ENCODE measurements at regions not wholly inside any gene's neighbourhood (a gene's known extent, or its start where the extent isn't known, plus 50 kb on each side); places are given as distances from the start of the nearest gene placed in this dataset.
"Not testable (repeated sequence)": the region's sequence is repeated elsewhere in the genome, so short reads cannot be mapped to it uniquely, and the experiment has no call there.

DNA sequence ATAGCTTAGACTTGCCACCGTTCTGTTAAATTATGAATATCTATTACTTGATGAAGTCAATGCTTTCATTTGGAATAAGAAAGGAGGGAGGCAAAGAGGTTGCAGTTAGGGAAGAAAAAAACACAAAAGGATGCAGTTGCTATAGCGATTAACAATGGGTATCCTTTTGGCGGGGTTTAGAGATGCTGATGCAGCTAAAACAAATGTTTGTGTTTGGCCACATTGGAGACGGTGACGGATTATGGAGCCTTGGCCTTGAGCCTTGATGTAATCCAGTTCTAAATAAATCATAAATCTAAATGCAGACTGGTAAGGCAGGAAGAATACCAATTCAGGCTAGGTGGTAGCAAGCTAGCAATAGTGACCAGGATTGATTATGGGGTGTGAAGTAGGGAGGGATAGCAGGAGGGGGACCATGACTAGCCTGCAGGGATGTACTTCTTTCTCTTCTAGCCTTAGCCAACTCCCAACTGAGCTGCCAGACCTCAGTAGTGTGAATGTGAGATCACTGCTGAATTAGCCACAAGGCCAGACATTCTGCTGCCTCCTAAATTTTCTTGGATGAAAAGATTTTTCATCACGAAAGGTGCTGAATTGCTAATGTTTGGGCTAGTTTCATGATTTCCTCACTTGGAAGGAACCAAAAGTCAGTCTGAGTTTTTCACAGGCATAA is 160.3 kb downstream of the TLR4 start:
- no peak for DNase-seq

DNA sequence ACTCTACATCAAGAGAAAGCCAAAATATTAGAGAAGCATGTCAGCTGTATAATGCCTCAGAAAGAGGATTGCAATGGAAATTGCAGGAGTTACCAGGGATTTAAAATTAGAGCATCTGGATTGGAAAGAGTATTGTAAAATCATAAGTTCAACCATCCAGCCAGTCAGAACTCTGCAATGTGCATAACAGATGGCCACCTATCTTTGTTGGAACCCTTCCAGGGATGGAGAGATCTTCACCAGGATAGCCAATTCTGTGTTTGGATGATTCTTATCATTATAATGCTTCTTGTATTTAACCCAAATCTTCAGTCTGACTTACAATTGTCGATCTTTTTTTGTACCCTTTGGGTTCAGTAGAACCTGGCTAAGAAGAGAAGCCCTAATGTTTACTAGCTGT is 164.4 kb downstream of the TLR4 start:
- DNase-seq: peak; percentile 59

DNA sequence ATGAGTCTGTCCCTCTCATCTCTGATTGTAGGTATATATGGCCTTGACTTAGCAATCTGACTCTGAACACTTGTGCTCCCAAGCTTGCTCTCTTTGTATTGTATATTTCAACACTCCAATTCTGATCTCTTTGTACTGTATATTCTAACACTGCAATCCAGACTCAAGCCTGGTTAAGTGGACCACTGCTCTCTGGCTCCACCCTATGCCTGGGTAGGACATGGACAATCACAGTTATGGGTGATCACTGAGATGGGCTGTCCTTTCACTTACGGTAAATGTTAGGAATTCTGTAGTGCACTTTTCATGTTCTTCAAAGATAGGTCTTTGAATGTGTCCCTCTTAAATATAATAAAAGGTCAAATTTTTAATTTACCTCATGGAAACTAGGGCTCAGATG is 165.1 kb downstream of the TLR4 start:
- DNase-seq: peak; percentile 36

DNA sequence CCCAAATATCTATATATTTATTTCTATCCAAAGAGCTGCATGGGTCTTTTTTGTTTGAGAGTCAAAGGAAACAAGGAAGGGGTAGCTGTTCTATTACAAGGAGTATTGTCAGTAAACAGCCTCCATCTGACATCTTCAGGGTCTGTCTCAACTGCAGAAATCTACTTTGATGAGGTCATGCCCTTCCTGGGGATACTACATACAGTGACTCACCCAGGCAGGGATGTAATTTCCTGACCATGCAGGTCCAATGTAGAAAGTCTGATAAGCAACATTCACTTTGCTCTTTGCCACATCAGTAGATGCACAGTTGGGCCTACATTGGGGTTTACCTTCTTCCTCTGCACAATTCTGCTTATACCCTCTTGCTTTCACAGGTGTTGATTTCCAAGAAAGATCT is 165.5 kb downstream of the TLR4 start:
- no peak for DNase-seq

DNA sequence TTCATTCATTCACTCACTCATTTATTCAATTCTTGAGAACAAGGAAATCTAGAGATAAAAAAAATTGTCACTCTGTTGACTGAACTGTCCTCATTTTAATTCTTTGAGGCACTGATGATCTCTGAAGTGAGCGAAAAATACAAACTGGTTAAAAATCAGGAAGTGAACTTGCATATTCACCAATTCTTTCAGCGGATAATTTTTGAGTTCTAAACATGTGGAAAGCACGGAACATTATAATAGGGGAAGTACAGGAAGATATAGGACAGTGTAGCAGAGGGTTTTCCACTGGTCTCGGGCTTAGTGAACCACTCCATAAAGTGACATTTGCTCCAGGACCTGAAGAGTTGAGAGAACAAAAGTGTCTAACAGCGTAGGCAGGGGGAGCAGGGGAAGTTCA is 169.5 kb downstream of the TLR4 start:
- DNase-seq: no peak

DNA sequence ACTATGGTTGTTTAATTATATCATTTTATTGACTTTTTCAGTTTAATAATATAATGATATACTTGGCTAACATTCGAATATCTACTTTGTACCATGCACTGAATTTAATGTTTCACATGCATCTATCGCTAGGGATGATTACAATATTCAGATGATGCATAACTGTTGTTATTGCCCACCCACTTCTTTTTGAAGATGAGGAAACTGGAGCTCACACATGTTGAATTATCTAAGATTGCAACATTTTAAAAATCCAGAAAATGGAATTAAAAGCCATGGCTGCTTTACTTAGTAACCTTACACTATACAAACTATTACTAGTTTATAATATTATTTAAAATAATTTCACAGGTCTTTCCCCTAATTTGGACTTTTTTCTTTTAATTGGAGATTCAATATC is 171.7 kb downstream of the TLR4 start:
- no peak for DNase-seq

DNA sequence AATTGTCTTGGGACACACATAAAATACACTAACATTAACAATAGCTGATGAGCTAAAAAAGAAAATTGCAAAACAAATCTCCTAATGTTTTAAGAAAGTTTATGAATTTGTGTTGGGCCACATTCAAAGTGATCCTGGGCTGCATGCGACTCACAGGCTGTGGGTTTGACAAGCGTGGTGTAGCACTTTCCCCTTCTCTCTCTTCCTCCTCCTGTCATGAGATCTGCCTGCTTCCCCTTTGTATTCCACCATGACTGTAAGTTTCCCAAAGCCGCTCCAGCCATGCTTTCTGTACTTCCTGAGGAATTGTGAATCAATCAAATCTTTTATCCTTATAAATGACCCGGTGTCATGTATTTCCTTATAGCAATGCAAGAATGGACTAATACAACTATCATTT is 178.0 kb downstream of the TLR4 start:
- no peak for DNase-seq

DNA sequence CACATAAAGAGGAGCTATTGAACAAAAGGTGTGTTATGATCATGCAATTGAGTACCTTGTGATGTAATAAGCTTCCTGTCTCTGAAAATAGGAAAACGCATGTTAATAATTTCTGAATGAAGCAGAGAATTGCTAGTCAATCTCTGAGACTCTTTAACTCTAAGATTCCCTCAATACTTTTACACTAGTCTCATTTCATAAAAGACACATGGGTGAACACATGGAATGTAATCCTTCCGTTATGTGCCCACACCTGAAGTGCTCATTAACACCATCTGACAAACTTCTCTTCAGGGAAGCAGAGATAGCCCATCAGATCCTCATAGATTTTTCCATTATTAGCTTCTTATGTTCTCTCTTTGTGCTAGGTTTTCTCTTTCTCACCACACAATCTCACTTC is 182.4 kb downstream of the TLR4 start:
- DNase-seq: no peak

DNA sequence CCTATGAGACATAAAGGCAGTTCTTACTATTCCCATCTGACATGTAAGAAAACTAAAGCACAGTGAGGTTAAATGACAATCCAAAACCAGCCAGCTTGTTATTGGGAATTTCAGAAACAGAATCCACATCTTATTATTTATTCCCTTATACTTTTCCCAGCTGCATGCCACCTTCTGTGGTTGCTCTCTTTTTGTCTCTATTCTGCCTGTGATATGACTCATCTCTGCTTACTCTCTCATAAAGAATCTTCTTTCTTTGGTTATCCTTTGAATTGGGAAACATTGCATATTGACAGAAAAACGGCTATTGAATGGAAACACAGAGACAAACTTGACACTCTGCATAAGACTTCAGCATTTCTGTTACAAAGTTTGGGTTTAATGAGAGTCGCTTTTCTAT is 183.2 kb downstream of the TLR4 start:
- DNase-seq: no peak

DNA sequence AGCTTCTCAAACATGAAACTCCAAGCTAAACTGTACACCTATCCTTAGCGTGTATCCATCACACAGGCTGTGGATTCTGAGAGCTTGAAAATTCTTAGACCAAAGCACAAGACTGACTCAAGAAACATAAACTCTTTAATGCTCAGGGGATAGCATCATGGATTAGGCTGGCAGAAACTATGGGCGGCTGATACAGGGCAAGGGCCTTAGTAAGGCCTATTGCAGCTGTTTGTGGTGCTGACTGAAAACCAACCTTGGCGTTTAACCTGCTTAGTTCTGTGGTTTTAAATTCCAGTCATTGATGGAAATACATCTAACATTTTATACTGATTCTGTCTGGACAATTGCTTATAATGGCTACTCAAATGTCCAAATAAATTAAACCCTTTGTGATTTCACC is 183.7 kb downstream of the TLR4 start:
- DNase-seq: no peak

DNA sequence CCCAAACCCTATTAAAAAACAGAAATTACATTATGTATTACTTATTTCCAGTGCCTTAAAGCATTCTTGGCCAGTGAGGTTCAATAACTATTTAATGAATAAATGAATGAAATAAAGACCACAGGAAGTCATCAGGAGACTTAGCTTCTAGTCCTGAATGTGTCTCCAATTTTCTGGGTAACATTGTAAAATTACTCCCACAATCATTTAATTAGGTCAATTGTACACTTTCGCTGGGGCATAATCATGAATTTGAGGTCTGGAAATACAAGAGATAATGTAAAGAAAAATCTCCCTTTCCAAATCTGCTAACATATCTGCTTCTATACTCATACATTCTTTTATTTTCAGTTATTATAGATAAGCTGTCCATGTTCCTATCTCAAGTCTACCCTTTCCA is 199.2 kb downstream of the TLR4 start:
- DNase-seq: no peak

DNA sequence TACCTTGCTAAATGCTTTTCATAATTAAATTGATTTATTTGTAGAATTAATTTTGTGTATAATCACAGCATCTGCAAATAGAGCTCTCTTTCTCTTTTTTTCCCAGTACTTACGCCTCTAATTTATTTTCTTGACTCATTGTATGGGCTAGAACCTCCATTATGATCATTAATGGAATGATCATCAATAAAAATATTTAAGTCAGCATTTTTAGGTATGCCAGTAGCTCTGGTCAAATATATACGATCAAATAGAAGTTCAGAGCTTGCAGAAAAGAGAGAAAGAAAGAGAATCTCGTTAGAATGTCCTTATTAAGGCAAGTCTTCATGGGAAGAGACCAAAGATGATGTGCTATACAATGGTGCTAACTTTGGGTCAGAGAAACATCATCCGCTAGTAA is 202.6 kb downstream of the TLR4 start:
- DNase-seq: no peak

DNA sequence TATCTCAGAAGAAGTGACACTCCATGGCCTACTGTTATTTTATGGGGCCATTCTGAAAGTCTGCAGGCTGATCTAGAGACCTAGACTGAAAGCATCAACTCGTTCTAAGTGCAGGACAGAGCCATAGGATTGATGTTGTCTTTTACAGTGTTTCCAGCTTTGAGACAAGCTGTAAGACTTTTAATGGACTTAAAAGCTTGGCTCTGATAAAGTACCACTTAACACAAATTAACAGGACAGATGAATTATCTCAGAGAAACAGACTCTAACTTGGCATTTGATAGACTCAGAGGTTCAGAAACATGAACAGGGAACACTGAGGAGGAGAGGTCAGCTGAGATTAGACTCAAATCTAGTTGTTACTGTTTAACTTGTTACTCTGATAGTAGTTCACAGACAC is 203.2 kb downstream of the TLR4 start:
- DNase-seq: peak; percentile 79

DNA sequence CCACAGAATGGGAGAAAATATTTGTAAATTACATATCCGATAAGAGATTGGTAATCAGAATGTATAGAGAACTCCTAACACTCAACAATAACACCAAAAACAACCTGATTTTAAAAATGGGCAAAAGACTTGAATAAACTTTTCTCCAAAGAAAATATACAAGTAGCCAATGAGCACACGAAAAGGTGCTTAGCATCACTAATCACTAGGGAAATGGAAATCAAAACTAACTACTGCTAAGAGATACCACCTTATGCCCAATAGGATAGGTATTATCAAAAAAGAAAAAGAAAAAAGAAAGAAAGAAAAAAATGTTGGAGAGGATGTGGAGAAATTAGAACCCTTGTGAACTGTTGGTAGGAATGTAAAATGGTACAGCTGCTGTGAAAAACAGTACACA is 212.1 kb downstream of the TLR4 start:
- DNase-seq: no peak

DNA sequence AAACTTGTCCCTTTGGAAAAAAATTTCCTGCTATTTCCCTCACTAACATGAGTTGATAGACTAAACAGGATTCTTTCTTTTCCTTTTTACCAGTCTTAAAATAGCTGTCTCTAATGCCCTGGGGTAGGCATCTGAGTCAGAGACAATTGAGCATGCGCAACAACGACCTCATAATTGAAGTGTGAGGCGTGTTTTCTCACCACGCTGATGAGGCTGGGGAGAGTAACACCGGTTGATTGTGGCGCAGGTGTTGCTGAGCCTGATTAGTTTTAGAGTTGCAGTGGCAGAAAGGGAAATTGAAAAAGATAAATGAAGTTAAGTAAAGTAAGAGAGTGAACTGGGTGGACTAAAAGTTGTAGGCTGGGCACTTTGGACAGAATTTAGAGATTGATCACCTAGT is 213.7 kb downstream of the TLR4 start:
- DNase-seq: no peak

DNA sequence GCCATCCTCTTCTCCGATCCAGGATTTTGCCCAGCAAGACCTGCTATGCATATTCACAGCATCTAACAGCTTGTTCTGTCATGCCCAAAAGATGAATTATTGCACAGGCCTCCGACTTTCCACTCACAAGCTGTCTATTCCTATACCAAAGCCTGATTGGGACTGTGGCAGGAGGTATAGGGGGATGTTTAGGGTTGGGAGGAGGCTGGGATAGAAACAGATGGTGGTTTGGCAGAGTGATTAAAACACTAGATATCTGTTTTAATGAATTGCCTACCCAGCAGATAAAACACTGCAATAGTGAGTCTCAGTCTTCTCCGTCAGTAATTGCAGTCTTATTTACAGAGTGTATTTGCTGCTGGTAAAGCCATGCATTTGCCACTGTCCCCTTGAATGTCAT is 215.3 kb downstream of the TLR4 start:
- DNase-seq: peak; percentile 92

DNA sequence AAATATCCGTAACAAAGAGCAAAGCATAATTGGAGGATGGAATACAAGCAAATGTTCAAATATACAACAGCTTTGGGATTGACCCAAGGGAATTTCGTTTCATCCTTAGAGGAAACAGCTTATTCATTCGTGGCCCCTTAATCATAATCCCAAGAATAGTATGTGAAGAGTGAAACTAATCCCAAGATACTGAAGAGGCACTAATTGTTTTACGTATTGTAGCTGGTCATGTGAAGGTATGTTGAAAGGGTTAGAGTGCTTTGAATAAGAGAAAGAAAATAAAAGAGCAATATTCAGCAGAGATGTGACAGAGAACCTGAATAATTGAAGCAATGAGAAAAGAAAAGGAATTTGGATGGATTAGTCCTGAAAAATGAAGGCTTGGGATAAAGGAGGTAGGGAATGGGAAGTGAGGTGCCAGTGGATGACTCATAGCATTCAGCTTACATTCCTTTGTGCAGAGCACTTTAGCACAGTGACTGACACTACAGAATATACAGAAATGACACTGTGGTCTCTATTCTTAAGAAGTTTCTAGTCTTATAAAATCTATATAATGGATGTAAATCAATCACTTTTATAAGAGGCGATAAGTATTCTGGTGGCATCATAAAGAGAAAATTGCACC is 221.9 kb downstream of the TLR4 start:
- peak; percentile 63 for DNase-seq

DNA sequence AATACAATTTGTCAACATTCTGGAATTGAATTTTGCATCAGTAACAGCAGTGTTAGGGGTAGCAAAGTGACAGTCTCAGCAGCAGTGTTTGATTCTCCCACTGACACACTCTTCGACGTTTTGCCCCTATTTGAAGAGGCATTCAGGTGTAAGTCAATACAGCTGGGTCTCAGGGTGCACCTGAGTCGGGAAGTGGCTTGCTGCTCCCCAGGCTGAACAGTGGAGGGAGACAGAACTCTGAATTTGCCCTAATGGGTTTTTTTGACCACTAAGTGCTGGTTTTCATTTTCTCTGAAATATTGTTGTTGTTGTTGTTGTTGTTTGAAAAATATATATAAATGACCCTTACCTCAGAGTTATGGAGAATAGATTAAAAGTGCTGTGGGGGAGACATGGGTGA is 223.2 kb downstream of the TLR4 start:
- no peak for DNase-seq

DNA sequence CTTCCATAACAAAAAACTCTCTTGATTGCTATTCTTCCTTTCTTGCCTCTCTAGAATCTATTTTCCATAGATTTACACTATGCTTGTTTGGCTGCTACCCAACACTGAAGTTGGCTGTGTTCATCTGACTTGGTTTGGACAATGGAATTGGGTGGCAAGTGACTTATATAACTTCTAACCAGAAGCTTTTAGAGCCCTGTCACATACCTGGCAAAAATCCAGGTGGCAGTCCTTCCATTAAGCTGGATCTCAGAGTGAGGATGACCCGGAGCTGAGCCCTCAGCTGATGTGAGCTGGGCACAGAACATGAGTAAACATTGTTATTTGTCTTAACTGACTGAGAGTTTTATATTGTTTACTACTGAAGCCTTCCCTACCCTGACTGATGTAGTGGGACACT is 225.7 kb downstream of the TLR4 start:
- DNase-seq: peak; percentile 16

DNA sequence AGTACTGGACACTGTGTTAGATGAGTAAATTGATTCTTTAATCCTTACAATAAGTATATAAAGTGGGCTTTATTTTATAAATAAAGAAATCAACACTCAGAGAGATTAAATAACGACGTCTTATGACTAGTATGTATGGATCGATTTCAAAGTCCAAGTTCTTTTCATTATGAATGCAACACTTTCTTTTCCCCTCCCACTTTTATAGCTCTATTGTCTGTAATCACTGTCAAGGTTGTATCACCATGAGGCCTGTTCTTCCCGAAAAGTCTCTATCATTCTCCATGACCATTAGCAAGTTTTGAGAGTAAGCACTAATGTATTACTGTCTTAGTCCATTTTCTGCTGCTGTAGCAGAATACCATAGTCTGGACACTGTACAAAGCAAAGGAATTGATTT is 228.4 kb downstream of the TLR4 start:
- DNase-seq: no peak

DNA sequence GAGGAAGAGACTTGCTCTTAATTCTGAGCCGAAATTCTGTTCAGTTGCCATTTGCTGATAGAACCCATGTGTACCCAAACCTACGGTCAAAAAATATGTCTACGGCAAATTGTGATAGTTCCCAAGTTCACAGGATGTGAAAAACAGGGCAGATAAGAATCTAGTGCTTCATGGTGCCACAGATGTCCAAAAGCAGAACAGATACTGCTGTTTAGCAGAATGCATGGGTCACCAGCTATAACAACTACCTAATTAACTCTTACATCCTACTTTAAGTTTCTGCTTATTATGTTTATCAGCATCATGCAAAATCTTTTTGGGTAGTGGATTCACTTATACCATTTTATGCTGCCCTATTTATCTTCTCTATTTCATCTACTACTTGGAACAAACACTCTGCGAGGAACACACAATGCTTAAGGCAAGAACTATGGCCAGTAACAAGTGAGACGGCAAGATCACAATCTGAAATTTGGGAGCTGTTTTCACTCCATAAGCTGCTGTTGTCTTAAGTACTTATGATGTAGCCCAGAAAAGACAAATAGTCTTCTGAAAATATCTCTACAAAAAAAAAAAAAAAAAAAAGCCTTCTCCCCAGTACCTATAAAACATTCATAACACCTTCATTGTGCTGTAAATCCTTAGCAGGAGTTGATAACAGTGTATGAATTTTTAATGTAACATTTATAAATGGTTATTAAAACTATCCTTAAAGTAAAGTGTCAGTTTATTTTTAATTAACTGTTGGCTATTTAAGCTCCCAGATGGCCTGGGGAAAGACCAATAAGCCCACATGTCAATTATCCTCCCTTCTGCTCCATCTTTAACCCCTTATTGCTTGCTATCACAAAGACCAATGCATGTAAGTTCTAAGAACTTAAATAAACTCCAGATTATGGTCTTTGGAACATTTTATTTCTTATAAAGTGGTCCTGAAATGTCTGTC is 232.3 kb downstream of the TLR4 start:
- peak; percentile 85 for DNase-seq

DNA sequence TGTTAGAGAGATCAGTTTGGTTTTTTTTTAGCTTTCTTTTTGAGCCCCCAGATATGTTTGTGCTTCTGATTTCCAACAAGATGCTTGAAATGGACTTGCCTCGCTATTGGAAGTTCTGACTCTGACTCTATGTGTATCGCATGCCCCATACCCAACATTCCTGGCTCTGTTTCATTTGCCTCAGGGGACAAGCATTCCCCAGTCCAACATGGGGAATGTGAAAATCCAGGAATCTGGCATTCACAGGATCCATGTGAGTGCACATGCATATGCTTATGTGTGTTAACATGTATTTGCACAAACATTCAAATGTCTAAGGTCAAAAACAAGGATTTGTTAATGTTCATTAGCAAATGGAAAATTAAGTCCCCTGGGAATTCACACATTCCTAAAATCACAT is 233.9 kb downstream of the TLR4 start:
- peak; percentile 52 for DNase-seq

DNA sequence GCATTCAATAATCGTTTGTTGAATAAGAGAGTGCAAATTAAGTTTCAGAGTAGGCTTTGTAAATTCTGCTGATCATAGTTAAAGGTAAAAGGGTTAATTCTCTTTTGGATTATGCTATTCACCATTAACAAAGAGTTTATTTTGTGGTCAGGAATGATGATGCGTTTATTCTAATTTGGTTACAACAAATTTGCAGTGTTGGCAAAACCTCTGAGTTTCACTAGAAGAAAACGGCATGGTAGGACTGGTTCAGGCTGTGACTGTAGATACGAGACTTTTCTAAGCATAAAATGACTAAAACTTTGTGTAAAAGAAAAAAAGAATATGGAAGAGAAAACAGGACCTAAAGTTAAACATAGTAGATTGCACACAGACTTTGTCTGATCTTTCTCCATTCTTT is 234.7 kb downstream of the TLR4 start:
- DNase-seq: no peak

DNA sequence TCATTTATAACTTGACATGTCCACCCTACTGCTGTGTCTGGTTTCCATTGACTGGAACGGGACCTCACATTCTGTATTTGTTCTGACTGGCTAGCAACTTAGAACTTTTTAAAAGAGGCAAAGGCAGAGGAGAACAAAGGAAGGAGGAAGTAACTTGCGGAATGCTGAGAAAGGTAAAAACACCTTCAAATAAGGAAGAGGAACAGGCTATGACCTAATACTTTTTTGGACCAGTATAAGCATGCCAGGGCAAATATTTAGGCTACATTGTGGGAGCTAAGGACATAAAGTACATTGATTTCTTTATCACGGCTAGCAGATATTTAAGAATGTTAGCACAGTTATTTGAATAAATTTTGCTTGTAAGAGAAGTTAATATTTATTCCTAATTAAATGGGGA is 240.5 kb downstream of the TLR4 start:
- not testable (repeated sequence) for DNase-seq

Data from NCI-H82 (cell line).